ENCODE measurements at regions not wholly inside any gene's neighbourhood (a gene's known extent, or its start where the extent isn't known, plus 50 kb on each side); places are given as distances from the start of the nearest gene placed in this dataset.

DNA sequence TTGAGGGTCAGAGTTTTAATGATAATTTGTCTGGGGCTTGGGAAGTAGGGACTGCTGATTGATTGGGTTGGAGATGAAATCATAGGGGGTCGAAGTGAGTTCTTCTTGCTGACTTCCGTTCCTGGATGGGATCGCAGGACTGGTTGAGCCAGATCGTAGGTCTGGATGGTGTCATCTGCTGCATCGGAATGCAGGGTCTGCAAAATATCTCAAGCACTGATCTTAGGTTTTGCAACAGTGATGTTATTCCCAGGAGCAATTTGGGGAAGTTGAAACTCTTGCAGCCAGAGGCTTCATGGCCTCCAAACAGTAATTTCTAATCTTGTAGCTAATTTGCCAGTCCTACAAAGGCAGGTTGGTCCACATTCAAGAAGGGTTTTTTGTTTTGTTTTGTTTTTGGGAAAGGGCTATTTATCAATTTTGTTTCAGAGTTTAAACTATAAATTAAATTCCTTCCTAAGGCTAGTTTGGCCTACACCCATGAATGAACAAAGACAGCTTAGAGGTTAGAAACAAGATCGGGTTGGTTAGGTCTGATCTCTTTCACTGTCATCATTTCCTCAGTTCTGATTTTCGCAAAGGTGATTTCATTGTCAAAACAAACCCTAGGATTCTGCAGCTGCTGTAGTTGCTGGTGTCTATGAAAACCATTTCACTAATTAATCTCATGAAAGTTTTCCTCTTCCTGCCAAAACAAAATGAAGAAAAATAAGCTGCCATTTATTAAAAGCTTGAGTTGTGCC, 388.0 kb downstream of the TMEM232 start:
- no peak for TF ChIP-seq POLR2AphosphoS5 (IDR thresholded peaks at IDR 0.05; ENCODE audit: insufficient read depth in 1 of 2, low read depth in 1 of 2)
- TF ChIP-seq, protein P1, sequence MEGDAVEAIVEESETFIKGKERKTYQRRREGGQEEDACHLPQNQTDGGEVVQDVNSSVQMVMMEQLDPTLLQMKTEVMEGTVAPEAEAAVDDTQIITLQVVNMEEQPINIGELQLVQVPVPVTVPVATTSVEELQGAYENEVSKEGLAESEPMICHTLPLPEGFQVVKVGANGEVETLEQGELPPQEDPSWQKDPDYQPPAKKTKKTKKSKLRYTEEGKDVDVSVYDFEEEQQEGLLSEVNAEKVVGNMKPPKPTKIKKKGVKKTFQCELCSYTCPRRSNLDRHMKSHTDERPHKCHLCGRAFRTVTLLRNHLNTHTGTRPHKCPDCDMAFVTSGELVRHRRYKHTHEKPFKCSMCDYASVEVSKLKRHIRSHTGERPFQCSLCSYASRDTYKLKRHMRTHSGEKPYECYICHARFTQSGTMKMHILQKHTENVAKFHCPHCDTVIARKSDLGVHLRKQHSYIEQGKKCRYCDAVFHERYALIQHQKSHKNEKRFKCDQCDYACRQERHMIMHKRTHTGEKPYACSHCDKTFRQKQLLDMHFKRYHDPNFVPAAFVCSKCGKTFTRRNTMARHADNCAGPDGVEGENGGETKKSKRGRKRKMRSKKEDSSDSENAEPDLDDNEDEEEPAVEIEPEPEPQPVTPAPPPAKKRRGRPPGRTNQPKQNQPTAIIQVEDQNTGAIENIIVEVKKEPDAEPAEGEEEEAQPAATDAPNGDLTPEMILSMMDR (IDR thresholded peaks at IDR 0.05) = no peak
